Stimulated activated CD4-positive, alpha-beta T cell treated with anti-CD3 and anti-CD28 coated beads, Interleukin-12 subunit alpha, Interleukin-12 subunit beta, amount 100 ng/mL, for 24 hours (primary cell): ENCODE measurements at regions not wholly inside any gene's neighbourhood (a gene's known extent, or its start where the extent isn't known, plus 50 kb on each side); places are given as distances from the start of the nearest gene placed in this dataset.

Experiments
- DNase-seq, 2 experiments: peaks; one replicate each; pipeline ENCODE4 v3.0.0-alpha.2; 2020; ENCODE audit warnings: low read depth in 2 of 2

- no peak for DNase-seq
Observed at GRCh38 chr10:123492016-123492415, 174.1 kb upstream of the GPR26 start.

GRCh38 chr10:123494301-123494808 lies 171.8 kb upstream of the GPR26 start:
- DNase-seq = no peak

- DNase-seq = no peak
Observed at GRCh38 chr10:123496375-123496774, 169.8 kb upstream of the GPR26 start.

GRCh38 chr10:123496996-123497660 lies 169.0 kb upstream of the GPR26 start:
- no peak for DNase-seq

GRCh38 chr10:123500110-123500509 lies 166.0 kb upstream of the GPR26 start:
- DNase-seq = no peak

- no peak for DNase-seq
Observed at GRCh38 chr10:123501148-123501547, 165.0 kb upstream of the GPR26 start.

- DNase-seq = no peak
Observed at GRCh38 chr10:123502983-123503382, 163.2 kb upstream of the GPR26 start.

- DNase-seq = no peak
Observed at GRCh38 chr10:123506455-123506854, 159.7 kb upstream of the GPR26 start.

- no peak for DNase-seq
Observed at GRCh38 chr10:123507298-123507697, 158.9 kb upstream of the GPR26 start.

GRCh38 chr10:123509338-123509737 lies 156.8 kb upstream of the GPR26 start:
- no peak for DNase-seq

- DNase-seq = no peak
Observed at GRCh38 chr10:123512901-123513775, 153.0 kb upstream of the GPR26 start.

- DNase-seq = no peak
Observed at GRCh38 chr10:123513870-123514269, 152.3 kb upstream of the GPR26 start.

- no peak for DNase-seq
Observed at GRCh38 chr10:123514996-123515395, 151.2 kb upstream of the GPR26 start.

GRCh38 chr10:123515661-123516060 lies 150.5 kb upstream of the GPR26 start:
- no peak for DNase-seq

GRCh38 chr10:123516291-123516690 lies 149.9 kb upstream of the GPR26 start:
- no peak for DNase-seq

- no peak for DNase-seq
Observed at GRCh38 chr10:123517426-123517825, 148.7 kb upstream of the GPR26 start.

GRCh38 chr10:123517901-123518300 lies 148.3 kb upstream of the GPR26 start:
- DNase-seq = no peak

- no peak for DNase-seq
Observed at GRCh38 chr10:123518765-123519164, 147.4 kb upstream of the GPR26 start.

- no peak for DNase-seq
Observed at GRCh38 chr10:123519861-123520260, 146.3 kb upstream of the GPR26 start.

GRCh38 chr10:123521076-123521475 lies 145.1 kb upstream of the GPR26 start:
- no peak for DNase-seq

- DNase-seq = no peak
Observed at GRCh38 chr10:123521556-123521955, 144.6 kb upstream of the GPR26 start.

GRCh38 chr10:123522702-123523312 lies 143.3 kb upstream of the GPR26 start:
- no peak for DNase-seq

GRCh38 chr10:123523833-123524232 lies 142.3 kb upstream of the GPR26 start:
- DNase-seq = no peak
